NK-92 treated with Interleukin-12 subunit alpha and Interleukin-12 subunit beta, amount 100 ng/mL, for 24 hours (cell line): ENCODE measurements at regions not wholly inside any gene's neighbourhood (a gene's known extent, or its start where the extent isn't known, plus 50 kb on each side); places are given as distances from the start of the nearest gene placed in this dataset.
"Not testable (repeated sequence)": the region's sequence is repeated elsewhere in the genome, so short reads cannot be mapped to it uniquely, and the experiment has no call there.

Experiments
- DNase-seq: peaks from one replicate; lab custom pipeline; 2025; lab: John Stamatoyannopoulos, UW

GRCh38 chr11:95435628-95436353 is 204.8 kb upstream of the SESN3 start:
- DNase-seq = no peak

GRCh38 chr11:95435192-95435591 is 204.2 kb upstream of the SESN3 start:
- no peak for DNase-seq

GRCh38 chr11:95434489-95435057 is 203.6 kb upstream of the SESN3 start:
- no peak for DNase-seq

- no peak for DNase-seq
Observed at GRCh38 chr11:95434009-95434408, 203.0 kb upstream of the SESN3 start.

GRCh38 chr11:95432714-95433503 is 201.9 kb upstream of the SESN3 start:
- DNase-seq = no peak

GRCh38 chr11:95429376-95429907 is 198.4 kb upstream of the SESN3 start:
- DNase-seq = no peak

- no peak for DNase-seq
Observed at GRCh38 chr11:95426823-95427462, 195.9 kb upstream of the SESN3 start.

GRCh38 chr11:95419915-95420314 is 188.9 kb upstream of the SESN3 start:
- no peak for DNase-seq

- no peak for DNase-seq
Observed at GRCh38 chr11:95418916-95419315, 187.9 kb upstream of the SESN3 start.

- no peak for DNase-seq
Observed at GRCh38 chr11:95417832-95418231, 186.8 kb upstream of the SESN3 start.

- no peak for DNase-seq
Observed at GRCh38 chr11:95415837-95416304, 184.9 kb upstream of the SESN3 start.

- no peak for DNase-seq
Observed at GRCh38 chr11:95414217-95414616, 183.2 kb upstream of the SESN3 start.

GRCh38 chr11:95413761-95414160 is 182.8 kb upstream of the SESN3 start:
- DNase-seq = no peak

- DNase-seq = no peak
Observed at GRCh38 chr11:95413021-95413420, 182.0 kb upstream of the SESN3 start.

- no peak for DNase-seq
Observed at GRCh38 chr11:95412074-95412473, 181.1 kb upstream of the SESN3 start.

GRCh38 chr11:95410707-95411106 is 179.7 kb upstream of the SESN3 start:
- DNase-seq = not testable (repeated sequence)

- no peak for DNase-seq
Observed at GRCh38 chr11:95406271-95406670, 175.3 kb upstream of the SESN3 start.

GRCh38 chr11:95404370-95404769 is 173.4 kb upstream of the SESN3 start:
- no peak for DNase-seq

GRCh38 chr11:95398437-95399112 is 167.6 kb upstream of the SESN3 start:
- no peak for DNase-seq

- DNase-seq = no peak
Observed at GRCh38 chr11:95392644-95393043, 161.6 kb upstream of the SESN3 start.

GRCh38 chr11:95389427-95389826 is 158.4 kb upstream of the SESN3 start:
- DNase-seq = no peak

- DNase-seq = no peak
Observed at GRCh38 chr11:95388086-95388485, 157.1 kb upstream of the SESN3 start.
